ENCODE measurements at regions not wholly inside any gene's neighbourhood (a gene's known extent, or its start where the extent isn't known, plus 50 kb on each side); places are given as distances from the start of the nearest gene placed in this dataset.

DNA sequence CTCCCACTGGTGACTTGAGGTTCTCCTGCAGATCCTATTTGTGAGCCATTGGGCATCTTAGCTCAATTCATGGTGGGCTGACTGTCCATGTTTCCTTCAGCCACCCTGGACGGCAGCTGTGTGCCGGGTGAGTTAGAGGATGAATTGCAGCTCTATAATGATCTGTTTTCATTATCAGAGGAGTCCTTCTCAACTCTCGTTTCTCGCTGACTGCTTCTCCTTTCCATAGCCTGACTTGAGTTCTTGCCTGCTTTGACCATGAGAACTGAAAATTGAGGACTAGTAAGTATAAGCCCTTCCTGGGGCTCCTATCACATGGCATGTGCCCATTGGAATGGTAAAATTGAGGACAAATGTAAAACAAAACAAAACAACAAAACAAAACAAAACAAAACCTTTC, 121.8 kb downstream of the CDC42EP3 start:
- TF ChIP-seq, protein P1, sequence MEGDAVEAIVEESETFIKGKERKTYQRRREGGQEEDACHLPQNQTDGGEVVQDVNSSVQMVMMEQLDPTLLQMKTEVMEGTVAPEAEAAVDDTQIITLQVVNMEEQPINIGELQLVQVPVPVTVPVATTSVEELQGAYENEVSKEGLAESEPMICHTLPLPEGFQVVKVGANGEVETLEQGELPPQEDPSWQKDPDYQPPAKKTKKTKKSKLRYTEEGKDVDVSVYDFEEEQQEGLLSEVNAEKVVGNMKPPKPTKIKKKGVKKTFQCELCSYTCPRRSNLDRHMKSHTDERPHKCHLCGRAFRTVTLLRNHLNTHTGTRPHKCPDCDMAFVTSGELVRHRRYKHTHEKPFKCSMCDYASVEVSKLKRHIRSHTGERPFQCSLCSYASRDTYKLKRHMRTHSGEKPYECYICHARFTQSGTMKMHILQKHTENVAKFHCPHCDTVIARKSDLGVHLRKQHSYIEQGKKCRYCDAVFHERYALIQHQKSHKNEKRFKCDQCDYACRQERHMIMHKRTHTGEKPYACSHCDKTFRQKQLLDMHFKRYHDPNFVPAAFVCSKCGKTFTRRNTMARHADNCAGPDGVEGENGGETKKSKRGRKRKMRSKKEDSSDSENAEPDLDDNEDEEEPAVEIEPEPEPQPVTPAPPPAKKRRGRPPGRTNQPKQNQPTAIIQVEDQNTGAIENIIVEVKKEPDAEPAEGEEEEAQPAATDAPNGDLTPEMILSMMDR (IDR thresholded peaks at IDR 0.05; ENCODE audit: poor library complexity, severe bottlenecking) = no peak
- TF ChIP-seq MXI1 (conservative IDR thresholded peaks at IDR 0.05; ENCODE audit: poor library complexity, severe bottlenecking) (no peak), EZH2 (IDR thresholded peaks at IDR 0.05; ENCODE audit: borderline replicate concordance, insufficient read depth, low read length, poor library complexity, severe bottlenecking) (no peak), TAF1 (IDR thresholded peaks at IDR 0.05; ENCODE audit: low read depth) (no peak), EP300 (conservative IDR thresholded peaks at IDR 0.05; ENCODE audit: poor library complexity, severe bottlenecking) (no peak), POLR2AphosphoS5 (IDR thresholded peaks at IDR 0.05) (no peak), SMC3 (conservative IDR thresholded peaks at IDR 0.05; ENCODE audit: poor library complexity) (no peak), RAD21 (conservative IDR thresholded peaks at IDR 0.05) (no peak)
- TF ChIP-seq, protein P2, sequence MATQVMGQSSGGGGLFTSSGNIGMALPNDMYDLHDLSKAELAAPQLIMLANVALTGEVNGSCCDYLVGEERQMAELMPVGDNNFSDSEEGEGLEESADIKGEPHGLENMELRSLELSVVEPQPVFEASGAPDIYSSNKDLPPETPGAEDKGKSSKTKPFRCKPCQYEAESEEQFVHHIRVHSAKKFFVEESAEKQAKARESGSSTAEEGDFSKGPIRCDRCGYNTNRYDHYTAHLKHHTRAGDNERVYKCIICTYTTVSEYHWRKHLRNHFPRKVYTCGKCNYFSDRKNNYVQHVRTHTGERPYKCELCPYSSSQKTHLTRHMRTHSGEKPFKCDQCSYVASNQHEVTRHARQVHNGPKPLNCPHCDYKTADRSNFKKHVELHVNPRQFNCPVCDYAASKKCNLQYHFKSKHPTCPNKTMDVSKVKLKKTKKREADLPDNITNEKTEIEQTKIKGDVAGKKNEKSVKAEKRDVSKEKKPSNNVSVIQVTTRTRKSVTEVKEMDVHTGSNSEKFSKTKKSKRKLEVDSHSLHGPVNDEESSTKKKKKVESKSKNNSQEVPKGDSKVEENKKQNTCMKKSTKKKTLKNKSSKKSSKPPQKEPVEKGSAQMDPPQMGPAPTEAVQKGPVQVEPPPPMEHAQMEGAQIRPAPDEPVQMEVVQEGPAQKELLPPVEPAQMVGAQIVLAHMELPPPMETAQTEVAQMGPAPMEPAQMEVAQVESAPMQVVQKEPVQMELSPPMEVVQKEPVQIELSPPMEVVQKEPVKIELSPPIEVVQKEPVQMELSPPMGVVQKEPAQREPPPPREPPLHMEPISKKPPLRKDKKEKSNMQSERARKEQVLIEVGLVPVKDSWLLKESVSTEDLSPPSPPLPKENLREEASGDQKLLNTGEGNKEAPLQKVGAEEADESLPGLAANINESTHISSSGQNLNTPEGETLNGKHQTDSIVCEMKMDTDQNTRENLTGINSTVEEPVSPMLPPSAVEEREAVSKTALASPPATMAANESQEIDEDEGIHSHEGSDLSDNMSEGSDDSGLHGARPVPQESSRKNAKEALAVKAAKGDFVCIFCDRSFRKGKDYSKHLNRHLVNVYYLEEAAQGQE (IDR thresholded peaks at IDR 0.05; ENCODE audit: borderline replicate concordance) = no peak
- no peak overlapping the region for H3K27ac ChIP-seq (ENCODE audit: low read length)
- H3F3A ChIP-seq (ENCODE audit: insufficient read depth, low read length, poor library complexity, severe bottlenecking) = no peaks in the 10 kb centered on the region
- H3K9me2 ChIP-seq (ENCODE audit: insufficient read depth, low read length) = no peaks in the 10 kb centered on the region
- no peak overlapping the region for H3K4me3 ChIP-seq (ENCODE audit: low read length)
- no peaks in the 10 kb centered on the region for H4K20me1 ChIP-seq (ENCODE audit: insufficient read depth)
- H3K9ac ChIP-seq (ENCODE audit: low read length) = no peak overlapping the region
- H3K36me3 ChIP-seq (ENCODE audit: insufficient read depth, low read length) = no peaks in the 10 kb centered on the region
- no peak overlapping the region for H3K4me2 ChIP-seq (ENCODE audit: low read length)
- H3K79me2 ChIP-seq (replicated peaks; ENCODE audit: insufficient read depth, low read length) = no peaks in the 10 kb centered on the region
- no peaks in the 10 kb centered on the region for H3K27me3 ChIP-seq (ENCODE audit: insufficient read depth, low read depth, low read length)
- no peaks in the 10 kb centered on the region for H3K9me3 ChIP-seq (ENCODE audit: low read length)
- no peak overlapping the region for H2AFZ ChIP-seq (ENCODE audit: low read depth, low read length)

DNA sequence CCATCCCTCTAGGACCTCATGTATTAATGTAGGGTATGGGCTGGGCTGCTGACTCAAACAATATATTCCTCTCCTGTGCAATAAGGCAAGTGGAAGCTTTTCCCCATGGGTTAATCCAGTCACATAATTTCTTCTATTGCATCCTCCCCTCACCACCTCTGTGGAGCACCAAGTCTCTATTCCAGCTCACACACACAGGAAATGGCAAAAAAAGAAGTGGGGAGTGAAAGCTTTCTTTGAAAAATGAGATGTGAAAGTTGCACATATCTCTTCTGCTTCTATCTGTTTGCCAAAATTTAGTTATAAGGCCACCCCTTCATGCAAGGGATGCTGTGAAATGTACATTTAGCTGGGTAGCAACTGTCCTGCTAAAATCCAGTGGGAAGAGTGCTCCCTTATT, 121.3 kb downstream of the CDC42EP3 start:
- no peak for TF ChIP-seq SMC3 (conservative IDR thresholded peaks at IDR 0.05; ENCODE audit: poor library complexity)
- TF ChIP-seq EP300 (conservative IDR thresholded peaks at IDR 0.05; ENCODE audit: poor library complexity, severe bottlenecking) = no peak
- TF ChIP-seq MXI1 (conservative IDR thresholded peaks at IDR 0.05; ENCODE audit: poor library complexity, severe bottlenecking) = no peak
- TF ChIP-seq, protein P1 (IDR thresholded peaks at IDR 0.05; ENCODE audit: poor library complexity, severe bottlenecking) = no peak
- TF ChIP-seq, protein P2 (IDR thresholded peaks at IDR 0.05; ENCODE audit: borderline replicate concordance) = no peak
- TF ChIP-seq TAF1 (IDR thresholded peaks at IDR 0.05; ENCODE audit: low read depth) = no peak
- no peak for TF ChIP-seq EZH2 (IDR thresholded peaks at IDR 0.05; ENCODE audit: borderline replicate concordance, insufficient read depth, low read length, poor library complexity, severe bottlenecking)
- TF ChIP-seq POLR2AphosphoS5 (IDR thresholded peaks at IDR 0.05) = no peak
- TF ChIP-seq RAD21 (conservative IDR thresholded peaks at IDR 0.05) = no peak
- Histone ChIP-seq H2AFZ (ENCODE audit: low read depth, low read length) (no peak overlapping the region), H3K9ac (ENCODE audit: low read length) (no peak overlapping the region), H3K9me3 (ENCODE audit: low read length) (no peaks in the 10 kb centered on the region), H3K27me3 (ENCODE audit: insufficient read depth, low read depth, low read length) (no peaks in the 10 kb centered on the region), H3K4me3 (ENCODE audit: low read length) (no peak overlapping the region), H3K79me2 (replicated peaks; ENCODE audit: insufficient read depth, low read length) (no peaks in the 10 kb centered on the region), H3K36me3 (ENCODE audit: insufficient read depth, low read length) (no peaks in the 10 kb centered on the region), H3K27ac (ENCODE audit: low read length) (no peak overlapping the region), H3K9me2 (ENCODE audit: insufficient read depth, low read length) (no peaks in the 10 kb centered on the region), H3F3A (ENCODE audit: insufficient read depth, low read length, poor library complexity, severe bottlenecking) (no peaks in the 10 kb centered on the region), H3K4me2 (ENCODE audit: low read length) (no peak overlapping the region), H4K20me1 (ENCODE audit: insufficient read depth) (no peaks in the 10 kb centered on the region)
